ENCODE measurements at regions not wholly inside any gene's neighbourhood (a gene's known extent, or its start where the extent isn't known, plus 50 kb on each side); places are given as distances from the start of the nearest gene placed in this dataset.

GRCh38 chr4:123826896-123827295 is 430.3 kb downstream of the SPRY1 start:
- Mint-ChIP-seq H3K4me3 (no peak overlapping the region), H3K4me1 (no peaks in the 10 kb centered on the region), H3K9me3 (no peaks in the 10 kb centered on the region), H3K27ac (no peak overlapping the region), H3K36me3 (no peaks in the 10 kb centered on the region)
- no peak for ATAC-seq
- DNase-seq (ENCODE audit: low spot score in 2 of 2), result no peak

- H3K4me3 Mint-ChIP-seq, result no peak overlapping the region
- H3K4me1 Mint-ChIP-seq, result no peaks in the 10 kb centered on the region
- ATAC-seq (no peak), DNase-seq (ENCODE audit: low spot score in 2 of 2) (no peak)
- H3K9me3 Mint-ChIP-seq, result no peaks in the 10 kb centered on the region
- H3K36me3 Mint-ChIP-seq, result no peaks in the 10 kb centered on the region
- H3K27ac Mint-ChIP-seq, result no peak overlapping the region
Measured at GRCh38 chr4:123827511-123827910, 430.9 kb downstream of the SPRY1 start.

- Mint-ChIP-seq H3K27ac (no peak overlapping the region), H3K4me1 (no peaks in the 10 kb centered on the region), H3K4me3 (no peak overlapping the region), H3K36me3 (no peaks in the 10 kb centered on the region), H3K9me3 (no peaks in the 10 kb centered on the region)
- ATAC-seq (no peak), DNase-seq (ENCODE audit: low spot score in 2 of 2) (no peak)
Measured at GRCh38 chr4:123830930-123831329, 434.3 kb downstream of the SPRY1 start.

GRCh38 chr4:123832173-123833026 is 435.8 kb downstream of the SPRY1 start:
- no peak for DNase-seq (ENCODE audit: low spot score in 2 of 2)
- Mint-ChIP-seq H3K27ac (no peak overlapping the region), H3K9me3 (no peaks in the 10 kb centered on the region), H3K36me3 (no peaks in the 10 kb centered on the region), H3K4me3 (no peak overlapping the region), H3K4me1 (no peaks in the 10 kb centered on the region)
- no peak for ATAC-seq

- H3K4me1 Mint-ChIP-seq, result no peaks in the 10 kb centered on the region
- H3K27ac Mint-ChIP-seq, result no peak overlapping the region
- H3K9me3 Mint-ChIP-seq, result no peaks in the 10 kb centered on the region
- DNase-seq (ENCODE audit: low spot score in 2 of 2), result no peak
- no peaks in the 10 kb centered on the region for H3K36me3 Mint-ChIP-seq
- no peak for ATAC-seq
- H3K4me3 Mint-ChIP-seq, result no peak overlapping the region
Measured at GRCh38 chr4:123833171-123833643, 436.6 kb downstream of the SPRY1 start.

- no peak for ATAC-seq
- H3K9me3 Mint-ChIP-seq, result no peaks in the 10 kb centered on the region
- no peak overlapping the region for H3K27ac Mint-ChIP-seq
- DNase-seq (ENCODE audit: low spot score in 2 of 2), result no peak
- H3K4me3 Mint-ChIP-seq, result no peak overlapping the region
- no peaks in the 10 kb centered on the region for H3K4me1 Mint-ChIP-seq
- H3K36me3 Mint-ChIP-seq, result no peaks in the 10 kb centered on the region
Measured at GRCh38 chr4:123835831-123836590, 439.4 kb downstream of the SPRY1 start.

- DNase-seq (ENCODE audit: low spot score in 2 of 2) (no peak), ATAC-seq (no peak)
- no peaks in the 10 kb centered on the region for H3K36me3 Mint-ChIP-seq
- no peaks in the 10 kb centered on the region for H3K9me3 Mint-ChIP-seq
- no peak overlapping the region for H3K27ac Mint-ChIP-seq
- H3K4me1 Mint-ChIP-seq, result no peaks in the 10 kb centered on the region
- H3K4me3 Mint-ChIP-seq, result no peak overlapping the region
Measured at GRCh38 chr4:123836851-123837595, 440.4 kb downstream of the SPRY1 start.

- no peak for DNase-seq (ENCODE audit: low spot score in 2 of 2)
- Mint-ChIP-seq H3K4me3 (no peak overlapping the region), H3K27ac (no peak overlapping the region), H3K9me3 (no peaks in the 10 kb centered on the region), H3K36me3 (no peaks in the 10 kb centered on the region), H3K4me1 (no peaks in the 10 kb centered on the region)
- no peak for ATAC-seq
Measured at GRCh38 chr4:123838474-123838873, 441.9 kb downstream of the SPRY1 start.

- H3K27ac Mint-ChIP-seq, result no peak overlapping the region
- ATAC-seq, result no peak
- no peaks in the 10 kb centered on the region for H3K9me3 Mint-ChIP-seq
- H3K36me3 Mint-ChIP-seq, result no peaks in the 10 kb centered on the region
- H3K4me1 Mint-ChIP-seq, result no peaks in the 10 kb centered on the region
- no peak for DNase-seq (ENCODE audit: low spot score in 2 of 2)
- H3K4me3 Mint-ChIP-seq, result no peak overlapping the region
Measured at GRCh38 chr4:123840197-123840596, 443.6 kb downstream of the SPRY1 start.

GRCh38 chr4:123841447-123842121 is 445.0 kb downstream of the SPRY1 start:
- H3K9me3 Mint-ChIP-seq, result no peaks in the 10 kb centered on the region
- no peak for ATAC-seq
- H3K27ac Mint-ChIP-seq, result no peak overlapping the region

GRCh38 chr4:123843137-123843536 is 446.5 kb downstream of the SPRY1 start:
- Mint-ChIP-seq H3K9me3 (no peaks in the 10 kb centered on the region), H3K36me3 (no peaks in the 10 kb centered on the region), H3K27ac (no peak overlapping the region), H3K4me3 (no peak overlapping the region), H3K4me1 (no peaks in the 10 kb centered on the region)
- no peak for ATAC-seq
- no peak for DNase-seq (ENCODE audit: low spot score in 2 of 2)

More at GRCh38 chr4:123841447-123842121, 445.0 kb downstream of the SPRY1 start:
- H3K36me3 Mint-ChIP-seq, result no peaks in the 10 kb centered on the region
- H3K4me3 Mint-ChIP-seq, result no peak overlapping the region
- H3K4me1 Mint-ChIP-seq, result no peaks in the 10 kb centered on the region
- DNase-seq (ENCODE audit: low spot score in 2 of 2), result no peak

- Mint-ChIP-seq H3K27ac (no peak overlapping the region), H3K9me3 (no peaks in the 10 kb centered on the region), H3K4me3 (no peak overlapping the region), H3K4me1 (no peaks in the 10 kb centered on the region), H3K36me3 (no peaks in the 10 kb centered on the region)
- DNase-seq (ENCODE audit: low spot score in 2 of 2) (no peak), ATAC-seq (peak; percentile 34)
Measured at GRCh38 chr4:123844374-123844773, 447.8 kb downstream of the SPRY1 start.

GRCh38 chr4:123846092-123846491 is 449.5 kb downstream of the SPRY1 start:
- Mint-ChIP-seq H3K4me3 (no peak overlapping the region), H3K9me3 (no peaks in the 10 kb centered on the region), H3K36me3 (no peaks in the 10 kb centered on the region), H3K4me1 (no peaks in the 10 kb centered on the region), H3K27ac (no peak overlapping the region)
- DNase-seq (ENCODE audit: low spot score in 2 of 2) (no peak), ATAC-seq (no peak)

- Mint-ChIP-seq H3K36me3 (no peaks in the 10 kb centered on the region), H3K9me3 (no peaks in the 10 kb centered on the region), H3K27ac (no peak overlapping the region), H3K4me1 (no peaks in the 10 kb centered on the region), H3K4me3 (no peak overlapping the region)
- DNase-seq (ENCODE audit: low spot score in 2 of 2), result no peak
- no peak for ATAC-seq
Measured at GRCh38 chr4:123846561-123846960, 450.0 kb downstream of the SPRY1 start.

GRCh38 chr4:123848606-123849005 is 452.0 kb downstream of the SPRY1 start:
- Mint-ChIP-seq H3K36me3 (no peaks in the 10 kb centered on the region), H3K9me3 (no peaks in the 10 kb centered on the region), H3K4me3 (no peak overlapping the region), H3K27ac (no peak overlapping the region), H3K4me1 (no peaks in the 10 kb centered on the region)
- ATAC-seq (no peak), DNase-seq (ENCODE audit: low spot score in 2 of 2) (no peak)

All from stimulated activated effector memory CD8-positive, alpha-beta T cell treated with anti-CD3 and anti-CD28 coated beads, Interleukin-12 subunit alpha, Interleukin-12 subunit beta, amount 100 ng/mL, for 72 hours (primary cell).